H1 (cell line): ENCODE measurements at regions not wholly inside any gene's neighbourhood (a gene's known extent, or its start where the extent isn't known, plus 50 kb on each side); places are given as distances from the start of the nearest gene placed in this dataset.

Experiments used
- CTCF ChIA-PET: fragments of 300-600 bp; sonication (Branson Sonifier 250); formaldehyde crosslinking; loops from one replicate; lab custom pipeline; 2021; ENCODE audit not compliant: partially characterized antibody; lab: Charles Lee
- POLR2A ChIA-PET: fragments of 300-600 bp; sonication (Branson Sonifier 250); formaldehyde crosslinking; loops from one replicate; lab custom pipeline; 2021; ENCODE audit warnings: inconsistent platforms; ENCODE audit not compliant: partially characterized antibody; lab: Charles Lee
- DNase-seq, 2 experiments: peaks; one replicate each; pipeline versions ENCODE4 v3.0.0 to v3.0.0-alpha.2; 2010 to 2022; ENCODE audit warnings: low spot score in 2 of 2, low read depth in 1 of 2, mixed read lengths in 1 of 2
- FAIRE-seq: peaks from 2 replicates; lab custom pipeline; 2011; peaks lifted over from hg19 to GRCh38; lab: Jason Lieb, UNC
- H2AFZ ChIP-seq: 2 replicates; pipeline ENCODE4 v1.8.1; 2012; ENCODE audit warnings: low read length, inconsistent platforms
- H2AK5ac ChIP-seq: 2 replicates; pipeline ENCODE4 v1.6.1; 2013; ENCODE audit warnings: low read depth, low read length
- H2BK120ac ChIP-seq: replicated peaks from 2 replicates; pipeline ENCODE3; 2013; ENCODE audit warnings: low read depth, low read length, inconsistent platforms
- H2BK12ac ChIP-seq: 2 replicates; pipeline ENCODE4 v1.6.1; 2013; ENCODE audit warnings: low read depth, low read length
- H2BK15ac ChIP-seq: 2 replicates; pipeline ENCODE4 v1.6.1; 2013; ENCODE audit warnings: low read length
- H2BK20ac ChIP-seq: 2 replicates; pipeline ENCODE4 v1.6.1; 2013; ENCODE audit warnings: low read length
- H2BK5ac ChIP-seq: 2 replicates; pipeline ENCODE4 v1.6.1; 2013; ENCODE audit warnings: low read depth, low read length
- H3K14ac ChIP-seq: 2 replicates; pipeline ENCODE4 v1.6.1; 2013; ENCODE audit warnings: inconsistent platforms; ENCODE audit not compliant: insufficient read length
- H3K18ac ChIP-seq: 2 replicates; pipeline ENCODE4 v1.6.1; 2013; ENCODE audit warnings: low read length; ENCODE audit errors: extremely low read depth
- H3K23ac ChIP-seq: 2 replicates; pipeline ENCODE4 v1.6.1; 2013; ENCODE audit warnings: inconsistent platforms; ENCODE audit not compliant: insufficient read length
- H3K23me2 ChIP-seq: 2 replicates; pipeline ENCODE4 v1.6.1; 2013; ENCODE audit warnings: low read depth, low read length
- H3K27ac ChIP-seq: 2 replicates; pipeline ENCODE4 v1.6.1; 2011; ENCODE audit warnings: low read depth, low read length, inconsistent platforms
- H3K27me3 ChIP-seq, 4 experiments: replicated peaks in 1 of 4; 1 replicate in 1 of 4; 2 replicates in 3 of 4; pipeline versions ENCODE4 v1.6.1 to v1.8.1; 2011 to 2013; ENCODE audit warnings: low read length in 3 of 4, mild to moderate bottlenecking in 3 of 4, inconsistent platforms in 2 of 4, mixed read lengths in 2 of 4, moderate library complexity in 1 of 4; ENCODE audit not compliant: control insufficient read depth in 3 of 4, insufficient read depth in 3 of 4; ENCODE audit errors: extremely low read depth in 1 of 4
- H3K36me3 ChIP-seq, 4 experiments: 2 replicates each; pipeline versions ENCODE4 v1.6.1 to v1.8.1; 2011 to 2013; ENCODE audit warnings: mild to moderate bottlenecking in 4 of 4, low read length in 3 of 4, moderate library complexity in 2 of 4, control low read depth in 1 of 4, inconsistent platforms in 1 of 4; ENCODE audit not compliant: insufficient read depth in 4 of 4, control insufficient read depth in 2 of 4
- H3K4ac ChIP-seq: replicated peaks from 2 replicates; pipeline ENCODE3; 2013; ENCODE audit warnings: low read length, low read depth, mixed read lengths, inconsistent platforms; ENCODE audit not compliant: insufficient read length
- H3K4me1 ChIP-seq, 4 experiments: replicated peaks in 1 of 4; 1 replicate in 1 of 4; 2 replicates in 3 of 4; pipeline versions ENCODE4 v1.6.1 to v1.8.1; 2011 to 2013; ENCODE audit warnings: low read length in 3 of 4, inconsistent platforms in 2 of 4, mixed read lengths in 1 of 4; ENCODE audit not compliant: insufficient read depth in 4 of 4, control insufficient read depth in 3 of 4
- H3K4me2 ChIP-seq, 2 experiments: 2 replicates each; pipeline versions ENCODE4 v1.6.1 to v1.8.1; 2011 to 2013; ENCODE audit warnings: low read depth in 2 of 2, low read length in 2 of 2, control low read depth in 1 of 2, inconsistent platforms in 1 of 2, mild to moderate bottlenecking in 1 of 2; ENCODE audit not compliant: insufficient read depth in 1 of 2
- H3K4me3 ChIP-seq, 4 experiments: fragments of 200-600, 300-600 bp in 1 of 4; sonication (generic), shearing (Covaris generic), sonication (Bioruptor Twin) in 1 of 4; 2 replicates each; pipeline versions ENCODE4 v1.5.1 to v1.8.1; 2011 to 2016; ENCODE audit warnings: low read length in 4 of 4, low read depth in 3 of 4, control low read depth in 2 of 4, inconsistent platforms in 2 of 4, mild to moderate bottlenecking in 2 of 4, mixed read lengths in 1 of 4, moderate library complexity in 1 of 4; ENCODE audit not compliant: insufficient read depth in 2 of 4; ENCODE audit errors: extremely low read depth in 1 of 4
- H3K56ac ChIP-seq: replicated peaks from 2 replicates; pipeline ENCODE3; 2013; ENCODE audit warnings: low read depth, mild to moderate bottlenecking, mixed read lengths, low read length, inconsistent platforms; ENCODE audit not compliant: insufficient read length
- H3K79me1 ChIP-seq: 2 replicates; pipeline ENCODE4 v1.6.1; 2013; ENCODE audit warnings: low read depth, low read length, control low read depth
- H3K79me2 ChIP-seq, 2 experiments: 2 replicates each; pipeline versions ENCODE4 v1.6.1 to v1.8.1; 2012 to 2013; ENCODE audit warnings: low read length in 2 of 2, mild to moderate bottlenecking in 2 of 2, inconsistent platforms in 1 of 2; ENCODE audit not compliant: insufficient read depth in 2 of 2, control insufficient read depth in 1 of 2
- H3K9ac ChIP-seq, 4 experiments: replicated peaks in 1 of 4; 1 replicate in 1 of 4; 2 replicates in 3 of 4; pipeline versions ENCODE4 v1.6.1 to v1.8.1; 2011 to 2013; ENCODE audit warnings: low read depth in 3 of 4, low read length in 3 of 4, control low read depth in 2 of 4, mild to moderate bottlenecking in 2 of 4, moderate library complexity in 2 of 4, inconsistent platforms in 1 of 4; ENCODE audit errors: extremely low read depth in 1 of 4
- H3K9me3 ChIP-seq, 2 experiments: 2 replicates each; pipeline versions ENCODE4 v1.6.1 to v1.8.1; 2012 to 2013; ENCODE audit warnings: mild to moderate bottlenecking in 2 of 2, moderate library complexity in 2 of 2, control low read depth in 1 of 2, inconsistent platforms in 1 of 2, low read depth in 1 of 2, low read length in 1 of 2, mixed read lengths in 1 of 2; ENCODE audit not compliant: insufficient read depth in 2 of 2
- H4K20me1 ChIP-seq, 2 experiments: replicated peaks in 1 of 2; 2 replicates each; pipeline versions ENCODE3 to v1.8.1; 2011 to 2013; ENCODE audit warnings: inconsistent platforms in 2 of 2, low read length in 2 of 2, mild to moderate bottlenecking in 1 of 2; ENCODE audit not compliant: insufficient read depth in 2 of 2, control insufficient read depth in 1 of 2
- H4K5ac ChIP-seq: 2 replicates; pipeline ENCODE4 v1.6.1; 2013; ENCODE audit warnings: low read length, low read depth, mixed read lengths, inconsistent platforms; ENCODE audit not compliant: insufficient read length
- H4K8ac ChIP-seq: 2 replicates; pipeline ENCODE4 v1.8.0; 2013; ENCODE audit warnings: mild to moderate bottlenecking, moderate library complexity, low read length, inconsistent platforms; ENCODE audit not compliant: insufficient read depth; ENCODE audit errors: extremely low read depth
- H4K91ac ChIP-seq: replicated peaks from 2 replicates; pipeline ENCODE3; 2013; ENCODE audit warnings: low read length, mixed read lengths, inconsistent platforms; ENCODE audit not compliant: insufficient read length
- BACH1 ChIP-seq: IDR thresholded peaks from 2 replicates; pipeline ENCODE4 v1.6.1; 2012; ENCODE audit warnings: low read length, improper control_type of control experiment
- CBX5 ChIP-seq: fragments of 300-800, 300-1000 bp; sonication (generic); IDR thresholded peaks from 2 replicates; pipeline ENCODE4 v1.7.1; 2016; ENCODE audit warnings: antibody characterized with exemption, low read length, low read depth
- CTBP2 ChIP-seq: IDR thresholded peaks from 2 replicates; pipeline ENCODE4 v1.7.0; 2011; ENCODE audit warnings: borderline replicate concordance, mild to moderate bottlenecking, moderate library complexity, mixed read lengths, low read length; ENCODE audit not compliant: insufficient read depth, insufficient read length
- NRF1 ChIP-seq: IDR thresholded peaks from 2 replicates; pipeline ENCODE4 v1.6.1; 2011; ENCODE audit warnings: mild to moderate bottlenecking, low read depth, low read length, improper control_type of control experiment
- RFX5 ChIP-seq: IDR thresholded peaks from 2 replicates; pipeline ENCODE4 v1.6.1; 2011; ENCODE audit warnings: low read depth, low read length, improper control_type of control experiment, borderline replicate concordance
- SP1 ChIP-seq: IDR thresholded peaks from 2 replicates; pipeline ENCODE4 v1.6.1; 2011; ENCODE audit warnings: low read depth, low read length
- TCF12 ChIP-seq: IDR thresholded peaks from 2 replicates; pipeline ENCODE4 v1.6.1; 2011; ENCODE audit warnings: low read depth, mild to moderate bottlenecking, low read length
- TEAD4 ChIP-seq: IDR thresholded peaks from 2 replicates; pipeline ENCODE4 v1.6.1; 2012; ENCODE audit warnings: low read depth, low read length, inconsistent platforms, mixed read lengths
- USF2 ChIP-seq: IDR thresholded peaks from 2 replicates; pipeline ENCODE4 v1.6.1; 2011; ENCODE audit warnings: low read length, improper control_type of control experiment
- YY1 ChIP-seq: IDR thresholded peaks from 2 replicates; pipeline ENCODE4 v1.6.1; 2011; ENCODE audit warnings: low read depth, mild to moderate bottlenecking, low read length

- Histone ChIP-seq H3K79me2 (no peaks in the 10 kb centered on the region), H2BK120ac (no peak overlapping the region), H2AK5ac (no peak overlapping the region), H3K14ac (no peak overlapping the region), H3K18ac (no peak overlapping the region), H3K9ac (no peak overlapping the region), H3K36me3 (no peaks in the 10 kb centered on the region), H3K4me1 (no peaks in the 10 kb centered on the region), H3K9me3 (no peaks in the 10 kb centered on the region), H3K56ac (no peak overlapping the region), H3K4me2 (no peak overlapping the region), H2BK15ac (no peak overlapping the region), H3K23me2 (no peaks in the 10 kb centered on the region), H2BK5ac (no peak overlapping the region), H3K23ac (no peak overlapping the region), H4K8ac (no peak overlapping the region), H3K27ac (no peak overlapping the region), H3K79me1 (no peaks in the 10 kb centered on the region), H2BK12ac (no peak overlapping the region), H3K27me3 (no peaks in the 10 kb centered on the region), H3K4ac (no peak overlapping the region), H4K5ac (no peak overlapping the region), H2AFZ (no peak overlapping the region), H4K20me1 (no peaks in the 10 kb centered on the region), H2BK20ac (no peak overlapping the region), H4K91ac (no peak overlapping the region), H3K4me3 (no peak overlapping the region)
- POLR2A ChIA-PET = no interaction called here
- TF ChIP-seq YY1 = no peak
- TF ChIP-seq TCF12 = no peak
- TF ChIP-seq CTBP2 = no peak
- no peak for TF ChIP-seq RFX5
- TF ChIP-seq TEAD4 = no peak
- no peak for TF ChIP-seq SP1
- no peak for TF ChIP-seq NRF1
- no peak for TF ChIP-seq CBX5
- no peak for TF ChIP-seq USF2
- no peak for TF ChIP-seq BACH1
- CTCF ChIA-PET = interaction anchor here (0.6 to 2.0 kb wide), 5 partner anchors 12 to 101 kb away, joined by 3 to 7 read pairs (median 3); no protein-coding TSS in a partner anchor
- no peak for FAIRE-seq
- DNase-seq = no peak
These were observed 61.6 kb upstream of the KTN1 start for GRCh38 chr14:55518391-55518790.
